Cerebellar cortex (tissue), 1 donor: ENCODE measurements at regions not wholly inside any gene's neighbourhood (a gene's known extent, or its start where the extent isn't known, plus 50 kb on each side); places are given as distances from the start of the nearest gene placed in this dataset.

Experiments used
- DNase-seq: peaks from one replicate; pipeline ENCODE4 v3.0.0-alpha.2; 2015; ENCODE audit warnings: low spot score

DNA sequence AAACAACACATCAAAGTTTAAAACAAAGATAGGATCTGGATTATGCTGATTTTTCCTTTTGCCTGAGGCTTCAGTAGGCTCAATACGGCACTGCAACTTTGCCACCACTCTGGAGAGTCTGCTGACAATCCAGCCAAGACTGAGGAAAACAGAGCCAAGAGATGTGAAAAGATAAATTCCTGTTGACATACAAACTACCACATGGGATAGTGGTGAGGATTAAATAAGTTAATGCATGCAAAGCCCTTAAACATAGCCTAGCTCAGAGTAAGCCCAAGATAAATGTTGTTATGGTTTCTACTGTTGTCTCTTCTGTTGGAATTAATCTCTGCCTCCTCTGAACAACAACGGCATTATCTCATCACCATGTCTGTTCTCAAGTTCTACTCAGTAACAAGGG is 245.9 kb upstream of the LMCD1 start:
- no peak for DNase-seq

DNA sequence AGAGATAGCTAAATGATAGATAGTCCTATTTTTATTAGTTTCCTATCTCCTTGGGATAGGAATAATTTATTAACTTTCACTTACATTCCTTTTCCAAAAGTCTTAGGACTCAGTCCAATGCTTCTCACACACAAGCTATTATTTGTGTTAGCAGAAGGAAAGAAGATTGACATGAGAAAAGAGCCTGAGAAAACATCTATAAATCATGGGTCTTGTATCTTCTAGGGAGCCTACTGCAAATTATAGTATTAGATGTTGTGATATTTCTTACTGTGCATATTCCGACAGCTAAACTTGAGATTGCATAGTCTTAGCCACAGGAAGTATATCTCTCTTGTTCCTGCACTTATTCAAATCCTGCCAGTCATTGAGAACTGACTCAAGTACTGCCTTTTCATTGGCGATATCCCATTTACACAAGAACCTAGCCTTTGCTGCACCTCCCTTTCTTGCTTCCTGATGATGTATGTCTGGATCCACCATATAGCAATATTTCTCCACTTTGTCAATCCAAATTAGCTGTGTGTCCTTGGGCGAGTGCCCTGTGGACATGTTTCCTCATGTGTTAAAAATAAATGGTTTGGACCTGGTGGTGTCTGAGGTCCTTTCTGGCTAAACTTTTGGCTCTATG is 245.1 kb upstream of the LMCD1 start:
- DNase-seq = no peak

- no peak for DNase-seq
These were observed 240.6 kb upstream of the LMCD1 start for GRCh38 chr3:8261018-8261417.

GRCh38 chr3:8266730-8267131 is 234.9 kb upstream of the LMCD1 start:
- peak; percentile 17 for DNase-seq

DNA sequence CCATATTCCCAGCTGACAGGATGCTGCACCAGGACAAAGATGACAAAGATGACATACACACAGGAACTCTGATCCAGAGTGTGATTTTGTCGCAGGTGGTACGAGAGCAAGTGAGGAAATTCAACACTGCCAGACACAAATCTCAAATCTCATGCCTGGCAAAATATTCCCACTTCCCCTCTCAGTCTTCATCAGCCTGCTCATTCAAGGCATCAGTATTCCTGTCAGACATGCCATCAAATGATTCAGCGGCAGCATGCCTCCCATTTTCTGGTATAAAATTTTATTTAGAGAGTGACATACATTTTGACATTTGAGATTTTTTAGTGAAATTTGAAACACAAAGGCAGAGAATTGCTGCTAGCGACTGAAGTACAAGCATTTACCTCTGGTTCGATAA is 228.1 kb upstream of the LMCD1 start:
- no peak for DNase-seq

DNA sequence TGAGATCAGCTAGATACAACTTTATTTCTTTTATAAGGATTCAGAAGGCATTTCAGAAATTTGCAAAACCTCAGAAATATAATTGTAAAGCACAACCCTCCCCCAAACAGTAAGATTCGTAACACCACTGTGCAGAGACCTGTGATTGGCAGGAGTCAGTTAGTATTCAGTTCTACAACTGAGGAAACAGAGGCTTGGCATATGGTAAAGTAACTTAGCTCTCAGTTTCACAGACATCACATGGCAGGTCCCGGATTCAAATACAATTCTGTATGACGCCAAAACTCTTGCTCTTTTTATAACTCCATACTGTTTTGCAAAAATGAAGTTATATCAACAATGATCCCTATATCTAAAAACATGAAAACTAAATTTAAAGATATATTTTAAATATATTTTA is 225.6 kb upstream of the LMCD1 start:
- no peak for DNase-seq

- no peak for DNase-seq
These were observed 225.1 kb upstream of the LMCD1 start for GRCh38 chr3:8276506-8276905.

GRCh38 chr3:8278448-8278847 is 223.2 kb upstream of the LMCD1 start:
- no peak for DNase-seq

- no peak for DNase-seq
These were observed 222.1 kb upstream of the LMCD1 start for GRCh38 chr3:8279476-8279875.

- DNase-seq = no peak
These were observed 221.6 kb upstream of the LMCD1 start for GRCh38 chr3:8279886-8280550.

- no peak for DNase-seq
These were observed 219.0 kb upstream of the LMCD1 start for GRCh38 chr3:8282541-8283165.

GRCh38 chr3:8283193-8283592 is 218.4 kb upstream of the LMCD1 start:
- no peak for DNase-seq

DNA sequence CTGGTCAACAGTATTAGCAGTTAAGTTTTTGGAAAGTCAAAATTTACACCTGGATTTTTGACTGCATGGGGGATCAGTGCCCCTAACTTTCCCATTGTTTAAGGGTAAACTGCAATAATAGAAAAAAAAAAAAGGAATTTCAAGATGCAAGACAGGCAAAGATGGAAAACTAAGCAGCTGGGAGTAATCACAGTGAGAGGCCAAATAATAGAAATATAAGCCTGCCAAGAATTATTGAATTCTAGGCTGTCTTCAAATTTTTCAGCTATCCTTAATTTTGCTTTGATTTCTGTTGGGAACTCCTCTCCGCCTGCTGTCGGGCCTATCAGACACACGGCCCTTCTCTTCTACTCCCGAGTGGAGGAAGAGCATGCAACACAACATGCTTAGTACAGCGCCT is 215.5 kb upstream of the LMCD1 start:
- DNase-seq = no peak

- DNase-seq = no peak
These were observed 214.9 kb upstream of the LMCD1 start for GRCh38 chr3:8286749-8287148.

DNA sequence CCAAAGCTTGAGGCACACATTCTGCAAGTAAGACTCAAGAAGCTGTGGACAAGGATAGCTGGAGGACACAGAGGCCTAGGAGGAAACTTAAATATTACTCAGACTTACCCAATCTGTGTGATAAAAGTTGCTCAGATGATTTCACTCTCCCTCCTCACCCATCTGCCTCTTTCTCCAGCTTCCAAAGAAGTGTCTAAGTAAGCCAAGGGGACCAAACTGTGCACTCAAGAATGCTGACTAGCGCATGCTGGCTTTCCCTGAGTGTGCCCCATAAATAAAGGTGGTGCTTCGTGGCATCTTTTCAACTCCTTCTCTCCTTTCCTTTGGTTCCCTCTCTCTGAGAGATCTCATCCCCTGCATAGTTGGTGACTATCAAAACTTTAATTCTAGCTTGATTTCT is 211.0 kb upstream of the LMCD1 start:
- DNase-seq = no peak

DNA sequence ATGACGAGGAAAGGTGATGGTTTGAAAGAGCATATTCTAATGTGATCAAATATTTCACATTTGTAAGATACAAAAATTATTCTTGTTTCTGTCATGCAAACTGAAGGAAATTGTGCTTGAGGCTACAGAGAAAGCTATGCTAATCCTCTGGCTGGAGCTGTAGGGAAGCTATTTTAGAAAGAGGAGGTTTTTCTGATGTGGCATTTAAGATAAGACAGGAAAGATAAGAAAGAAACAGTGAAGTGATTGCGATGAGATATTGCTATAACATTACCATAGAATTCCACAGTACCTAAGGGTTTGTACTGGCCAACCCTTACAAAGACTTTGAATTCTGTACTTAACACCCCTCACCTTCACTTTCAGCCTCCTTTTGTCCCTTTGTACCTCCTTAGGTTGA is 205.2 kb upstream of the LMCD1 start:
- no peak for DNase-seq

- no peak for DNase-seq
These were observed 203.3 kb upstream of the LMCD1 start for GRCh38 chr3:8298021-8298954.

- DNase-seq = peak; percentile 51
These were observed 199.5 kb upstream of the LMCD1 start for GRCh38 chr3:8301977-8302735.

GRCh38 chr3:8303466-8303865 is 198.2 kb upstream of the LMCD1 start:
- DNase-seq = no peak

GRCh38 chr3:8305371-8305770 is 196.3 kb upstream of the LMCD1 start:
- no peak for DNase-seq

- no peak for DNase-seq
These were observed 194.0 kb upstream of the LMCD1 start for GRCh38 chr3:8307545-8308110.
